B cell (primary cell): ENCODE measurements at regions not wholly inside any gene's neighbourhood (a gene's known extent, or its start where the extent isn't known, plus 50 kb on each side); places are given as distances from the start of the nearest gene placed in this dataset.

Experiments
- CTCF ChIP-seq: fragments of 200-600 bp; IDR thresholded peaks from one replicate; pipeline ENCODE4 v1.8.0; 2022; ENCODE audit warnings: antibody characterized with exemption, mild to moderate bottlenecking
- EZH2 ChIP-seq: IDR thresholded peaks from 2 replicates; pipeline ENCODE4 v1.6.1; 2012; ENCODE audit warnings: borderline replicate concordance, low read depth, mild to moderate bottlenecking, moderate library complexity, low read length; ENCODE audit not compliant: insufficient read depth, poor library complexity, severe bottlenecking

- TF ChIP-seq CTCF (no peak), EZH2 (no peak)
These were observed 98.9 kb upstream of the TNC start for GRCh38 chr9:115216873-115217272.
